ENCODE measurements at regions not wholly inside any gene's neighbourhood (a gene's known extent, or its start where the extent isn't known, plus 50 kb on each side); places are given as distances from the start of the nearest gene placed in this dataset.
"Not testable (repeated sequence)": the region's sequence is repeated elsewhere in the genome, so short reads cannot be mapped to it uniquely, and the experiment has no call there.

- DNase-seq = not testable (repeated sequence)
Measured at GRCh38 chr20:26091921-26092320, 395.3 kb upstream of the ZNF337 start.

- DNase-seq = not testable (repeated sequence)
Measured at GRCh38 chr20:26086195-26086594, 389.5 kb upstream of the ZNF337 start.

- not testable (repeated sequence) for DNase-seq
Measured at GRCh38 chr20:26073972-26074371, 377.3 kb upstream of the ZNF337 start.

- not testable (repeated sequence) for DNase-seq
Measured at GRCh38 chr20:26059324-26059723, 362.7 kb upstream of the ZNF337 start.

GRCh38 chr20:26058446-26058845 is 361.8 kb upstream of the ZNF337 start:
- not testable (repeated sequence) for DNase-seq

- not testable (repeated sequence) for DNase-seq
Measured at GRCh38 chr20:26057135-26057752, 360.6 kb upstream of the ZNF337 start.

GRCh38 chr20:26025792-26026191 is 329.1 kb upstream of the ZNF337 start:
- DNase-seq = not testable (repeated sequence)

GRCh38 chr20:26010942-26011276 is 314.3 kb upstream of the ZNF337 start:
- not testable (repeated sequence) for DNase-seq

GRCh38 chr20:26010224-26010941 is 313.7 kb upstream of the ZNF337 start:
- DNase-seq = not testable (repeated sequence)

GRCh38 chr20:26009402-26010223 is 313.0 kb upstream of the ZNF337 start:
- DNase-seq = peak; percentile 53

- not testable (repeated sequence) for DNase-seq
Measured at GRCh38 chr20:26008026-26008425, 311.4 kb upstream of the ZNF337 start.

GRCh38 chr20:26006164-26006563 is 309.5 kb upstream of the ZNF337 start:
- DNase-seq = not testable (repeated sequence)

GRCh38 chr20:26003959-26004358 is 307.3 kb upstream of the ZNF337 start:
- DNase-seq = not testable (repeated sequence)

- DNase-seq = not testable (repeated sequence)
Measured at GRCh38 chr20:25997367-25998038, 300.9 kb upstream of the ZNF337 start.

- DNase-seq = no peak
Measured at GRCh38 chr20:25992146-25992545, 295.5 kb upstream of the ZNF337 start.

GRCh38 chr20:25991756-25992130 is 295.1 kb upstream of the ZNF337 start:
- no peak for DNase-seq

GRCh38 chr20:25991051-25991755 is 294.6 kb upstream of the ZNF337 start:
- DNase-seq = no peak

- not testable (repeated sequence) for DNase-seq
Measured at GRCh38 chr20:25989686-25990085, 293.0 kb upstream of the ZNF337 start.

- DNase-seq = no peak
Measured at GRCh38 chr20:25989196-25989595, 292.5 kb upstream of the ZNF337 start.

GRCh38 chr20:25987928-25988560 is 291.4 kb upstream of the ZNF337 start:
- DNase-seq = not testable (repeated sequence)

- peak; percentile 56 for DNase-seq
Measured at GRCh38 chr20:25987073-25987927, 290.6 kb upstream of the ZNF337 start.

Measured in stimulated activated CD4-positive, alpha-beta T cell treated with anti-CD3 and anti-CD28 coated beads, Interleukin-12 subunit alpha, Interleukin-12 subunit beta, amount 100 ng/mL, for 4 hours (primary cell).